GF-D8 (cell line): ENCODE measurements at regions not wholly inside any gene's neighbourhood (a gene's known extent, or its start where the extent isn't known, plus 50 kb on each side); places are given as distances from the start of the nearest gene placed in this dataset.

Experiments used
- DNase-seq: peaks from one replicate; lab custom pipeline; 2025; lab: John Stamatoyannopoulos, UW

DNA sequence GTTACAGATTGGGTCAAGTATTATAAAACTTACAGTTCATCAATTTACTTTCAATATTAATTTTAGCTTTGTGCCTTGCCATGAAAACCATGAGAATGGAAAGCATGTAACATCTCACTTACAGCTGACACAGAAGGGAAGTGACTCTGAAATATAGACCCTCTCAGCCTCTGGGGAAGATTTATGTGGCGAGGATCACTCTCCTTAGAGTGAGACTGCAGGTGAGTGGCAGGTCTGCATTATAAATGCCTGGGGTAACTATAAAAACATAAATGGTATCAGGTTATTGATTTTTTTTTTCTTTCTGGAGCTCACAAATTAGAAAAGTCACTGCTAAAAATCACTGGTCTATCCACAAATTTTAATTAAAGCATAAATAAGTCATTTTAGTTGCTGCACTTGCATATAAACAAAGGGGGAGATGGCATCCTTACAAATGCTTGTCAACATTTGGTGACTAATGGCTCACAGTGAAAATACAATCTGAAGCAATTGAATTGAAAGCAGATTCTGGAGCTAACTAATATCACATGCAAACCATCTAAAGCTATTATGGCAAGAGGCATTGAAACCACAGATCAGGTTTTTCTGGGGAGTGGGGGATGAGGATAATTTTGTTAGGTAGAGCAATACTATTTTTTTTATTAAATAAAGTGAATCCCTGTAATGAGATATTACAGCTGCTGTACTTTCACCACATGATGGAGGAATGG, 200.9 kb downstream of the TM2D1 start:
- no peak for DNase-seq

DNA sequence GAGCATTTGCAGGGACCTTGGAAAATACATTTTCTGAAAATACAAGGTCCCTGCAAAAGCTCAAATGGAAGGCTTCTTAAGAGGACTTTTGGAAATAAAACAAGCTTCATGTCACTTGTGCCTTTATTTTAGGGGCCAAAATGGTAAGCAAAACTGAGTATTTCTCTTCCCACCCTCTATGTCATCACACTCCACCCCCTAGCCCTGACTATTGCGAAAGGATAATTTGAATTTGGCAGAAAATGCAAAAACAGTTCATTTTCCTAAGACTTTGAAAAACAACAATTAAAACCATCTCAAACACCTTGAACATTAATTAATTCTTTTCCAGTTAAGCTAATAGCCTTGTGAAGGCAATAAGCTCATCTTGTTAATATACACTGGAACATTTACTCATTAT, 201.7 kb downstream of the TM2D1 start:
- no peak for DNase-seq

DNA sequence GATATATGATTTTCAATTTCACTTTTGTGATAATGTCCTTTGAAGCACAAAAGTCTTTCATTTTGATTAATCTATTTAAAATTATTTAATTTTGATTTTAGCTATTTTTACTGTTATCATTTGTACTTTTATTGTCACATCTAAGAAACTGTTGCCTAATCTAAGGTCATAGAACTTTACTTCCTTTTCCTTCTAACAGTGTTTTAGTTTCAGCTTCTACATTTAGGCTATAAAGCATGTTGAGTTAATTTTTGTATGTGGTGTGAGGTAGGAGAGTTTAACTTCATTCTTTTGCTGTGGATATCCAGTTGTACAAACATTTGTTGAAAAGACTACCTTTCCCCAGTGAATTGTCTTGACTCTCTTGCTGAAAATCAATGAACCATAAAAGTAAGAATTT, 204.5 kb downstream of the TM2D1 start:
- no peak for DNase-seq

DNA sequence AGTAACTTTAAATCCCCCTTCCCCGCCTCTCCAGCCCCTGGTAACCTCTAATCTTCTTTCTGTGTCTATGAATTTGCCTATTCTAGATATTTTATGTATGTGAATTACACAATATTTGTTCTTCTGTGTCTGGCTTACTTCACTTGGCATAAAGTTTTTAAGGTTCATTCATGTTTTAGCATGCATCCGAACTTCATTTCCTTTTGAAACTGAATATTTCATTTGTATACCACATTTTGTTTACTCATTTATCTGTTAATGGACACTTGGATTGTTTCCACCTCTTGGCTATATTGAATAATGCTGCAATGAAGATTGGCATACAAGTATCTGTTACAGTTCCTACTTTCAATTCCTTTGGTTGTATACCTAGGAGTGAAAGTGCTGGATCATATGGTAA, 205.3 kb downstream of the TM2D1 start:
- no peak for DNase-seq

DNA sequence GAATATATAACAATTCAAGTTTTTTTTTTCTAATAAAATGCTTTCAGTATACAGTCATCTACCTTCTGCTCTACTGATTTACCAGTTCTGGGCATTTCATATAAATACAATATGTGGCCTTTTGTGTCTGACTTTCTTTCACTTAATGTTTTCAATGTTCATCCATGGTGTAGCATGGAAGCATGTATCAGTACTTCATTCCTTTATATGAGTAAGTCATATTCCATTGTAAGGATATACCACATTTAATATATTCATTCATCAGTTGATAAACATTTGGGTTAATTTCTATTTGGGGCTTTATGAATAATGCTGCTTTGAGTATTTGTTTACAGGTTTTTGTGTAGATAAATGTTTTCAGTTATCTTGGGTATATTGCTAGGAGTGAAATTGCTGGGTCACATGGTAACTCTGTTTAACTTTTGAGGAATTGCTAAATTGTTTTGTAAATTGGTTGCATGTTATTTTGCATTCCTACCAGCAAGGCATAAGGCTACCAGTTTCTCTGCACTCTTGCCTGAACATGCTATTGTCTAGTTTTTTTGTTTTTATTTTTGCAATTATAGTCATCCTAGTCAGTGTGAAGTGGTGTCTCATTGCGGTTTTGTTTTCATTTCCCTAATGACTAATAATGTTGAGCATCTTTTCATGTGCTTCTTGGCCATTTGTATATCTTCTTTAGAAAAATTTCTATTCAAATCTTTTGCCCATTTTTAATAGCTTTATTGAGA, 206.1 kb downstream of the TM2D1 start:
- no peak for DNase-seq

DNA sequence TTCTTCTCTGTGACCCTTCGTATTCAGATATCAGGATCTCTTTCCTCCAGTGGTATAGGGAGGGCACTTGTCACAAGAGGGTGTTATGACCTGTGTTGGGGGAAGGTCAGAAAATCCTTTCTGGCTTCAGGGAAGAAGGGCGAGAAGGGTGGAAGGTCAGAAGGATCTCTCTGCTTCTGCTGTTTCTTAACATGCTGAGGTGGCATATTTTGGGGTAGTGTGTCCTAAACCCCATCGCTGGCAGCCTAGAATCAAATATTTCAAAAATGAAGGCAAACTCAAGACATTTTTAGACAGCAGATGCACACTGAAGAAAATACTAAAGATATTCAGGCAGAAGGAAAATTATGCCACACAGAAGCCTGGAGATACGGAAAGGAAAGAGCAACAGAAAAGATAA, 207.6 kb downstream of the TM2D1 start:
- DNase-seq, result no peak

DNA sequence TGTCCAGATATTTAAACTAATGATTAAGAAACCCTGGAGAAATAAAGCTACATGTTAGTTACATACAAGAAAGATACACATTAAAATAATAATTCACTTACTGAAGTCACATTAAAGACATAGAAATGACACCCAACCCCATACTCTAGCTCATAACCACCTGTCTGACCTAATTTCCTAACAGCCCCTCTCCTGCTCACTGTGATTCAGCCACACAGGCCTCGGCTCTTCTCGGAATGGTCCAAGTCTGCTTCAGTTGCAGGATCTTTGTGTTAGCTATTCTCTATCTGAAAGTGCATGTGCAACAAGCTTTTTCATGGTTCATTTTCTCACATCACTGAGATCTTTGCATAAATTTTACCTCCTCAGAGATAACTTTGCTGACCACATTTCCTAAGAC, 209.8 kb downstream of the TM2D1 start:
- DNase-seq, result no peak
